ENCODE measurements at regions not wholly inside any gene's neighbourhood (a gene's known extent, or its start where the extent isn't known, plus 50 kb on each side); places are given as distances from the start of the nearest gene placed in this dataset.
"Not testable (repeated sequence)": the region's sequence is repeated elsewhere in the genome, so short reads cannot be mapped to it uniquely, and the experiment has no call there.

DNA sequence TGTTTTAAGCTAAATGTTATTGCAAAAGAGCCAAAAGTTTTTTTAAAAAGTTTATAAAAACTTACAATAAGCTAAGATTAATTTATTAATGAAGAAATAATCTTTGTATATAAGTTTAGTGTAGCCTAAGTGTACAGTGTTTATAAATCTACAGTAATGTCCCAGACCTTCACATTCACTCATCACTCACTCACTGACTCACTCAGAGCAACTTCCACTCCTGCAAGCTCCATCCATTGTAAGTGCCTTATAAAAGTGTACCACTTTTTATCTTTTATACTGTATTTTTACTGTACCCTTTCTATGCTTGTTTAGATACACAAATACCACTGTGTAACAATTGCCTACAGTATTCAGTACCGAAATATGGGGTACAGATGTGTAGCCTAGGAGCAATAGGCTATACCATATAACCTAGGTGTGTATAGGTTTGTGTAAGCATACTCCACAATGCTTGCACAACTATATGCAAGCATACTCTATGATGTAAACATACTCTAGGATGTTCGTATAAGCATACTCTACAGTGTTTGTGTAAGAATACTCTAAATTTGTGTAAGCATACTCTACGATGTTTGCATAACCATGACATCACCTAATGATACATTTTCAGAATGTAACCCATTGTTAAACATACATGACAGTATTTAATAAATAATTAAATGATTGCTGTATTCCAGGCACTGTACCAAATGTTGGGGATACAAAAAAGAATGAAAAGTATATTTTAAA, 953.0 kb downstream of the KCNA4 start:
- FAIRE-seq (no peak), DNase-seq (ENCODE audit: low spot score) (no peak)

DNA sequence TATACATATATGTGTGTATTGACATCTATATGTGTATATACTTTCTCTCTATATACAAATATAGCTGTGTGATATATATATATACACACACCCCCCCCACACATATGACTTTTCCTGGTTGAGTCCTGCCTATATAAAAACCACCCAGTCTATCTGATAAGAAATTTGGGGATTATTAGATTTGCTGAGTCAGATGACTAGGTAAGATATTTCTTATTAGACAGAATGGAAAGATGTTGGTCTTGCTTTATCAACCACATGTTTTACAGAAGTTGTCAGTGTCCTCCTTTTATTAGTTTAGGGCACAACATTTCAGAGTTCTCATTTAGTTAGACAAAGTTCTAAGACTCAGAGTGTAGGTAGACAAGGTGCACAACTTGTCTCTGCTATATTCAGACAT, 953.3 kb downstream of the METTL15 start:
- DNase-seq (ENCODE audit: low spot score): no peak
- no peak for FAIRE-seq

DNA sequence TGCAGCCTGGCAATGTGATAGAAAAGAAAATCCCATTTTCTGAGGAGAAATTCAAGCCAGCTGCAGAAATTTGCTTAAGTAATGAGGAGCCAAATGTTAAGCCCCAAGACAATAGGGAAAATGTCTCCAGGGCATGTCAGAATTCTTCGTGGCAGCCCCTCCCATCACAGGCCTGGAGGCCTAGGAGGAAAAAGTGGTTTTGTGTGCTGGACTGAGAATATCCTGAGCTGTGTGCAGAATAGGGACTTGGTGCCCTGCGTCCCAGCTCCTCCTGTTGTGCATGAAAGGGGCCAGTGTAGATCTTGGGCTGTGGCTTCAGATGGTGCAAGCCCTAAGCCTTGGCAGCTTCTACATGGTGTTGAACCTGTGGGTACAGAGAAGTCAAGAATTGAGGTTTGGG, 948.3 kb downstream of the METTL15 start:
- DNase-seq (ENCODE audit: low spot score); FAIRE-seq: not testable (repeated sequence)

DNA sequence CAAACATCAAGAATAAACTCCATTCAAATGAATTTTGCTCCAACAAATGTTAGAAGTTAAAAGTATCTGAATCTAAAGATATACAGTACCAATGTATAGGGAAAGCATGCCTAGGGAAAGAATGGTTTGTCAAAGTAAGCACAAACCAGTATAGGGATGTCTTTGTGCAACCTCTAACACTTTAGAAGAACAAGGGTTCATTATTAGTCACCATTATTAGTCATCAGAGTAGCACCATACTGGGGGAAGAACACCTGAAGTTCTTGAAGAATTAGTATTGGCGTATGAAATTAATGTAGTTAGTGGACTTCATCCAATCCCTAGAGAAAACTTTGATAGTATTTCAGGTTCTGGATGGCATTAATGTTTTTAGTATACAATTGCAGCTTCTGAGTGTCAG, 943.7 kb downstream of the METTL15 start:
- no peak for DNase-seq (ENCODE audit: low spot score)

DNA sequence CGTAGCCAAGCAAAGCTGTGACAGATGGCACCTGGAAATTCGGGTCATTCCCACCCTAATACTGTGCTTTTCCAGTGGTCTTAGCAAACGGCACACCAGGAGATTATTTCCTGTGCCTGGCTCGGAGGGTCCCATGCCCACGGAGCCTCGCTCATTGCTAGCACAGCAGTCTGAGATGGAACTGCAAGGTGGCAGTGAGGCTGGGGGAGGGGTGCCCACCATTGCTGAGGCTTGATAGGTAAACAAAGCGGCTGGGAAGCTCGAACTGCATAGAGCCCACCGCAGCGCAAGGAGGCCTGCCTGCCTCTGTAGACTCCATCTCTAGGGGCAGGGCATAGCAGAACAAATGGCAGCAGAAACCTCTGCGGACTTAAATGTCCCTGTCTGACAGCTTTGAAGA, 942.8 kb downstream of the METTL15 start:
- DNase-seq (ENCODE audit: low spot score); FAIRE-seq: not testable (repeated sequence)

More for the DNA sequence above, 943.7 kb downstream of the METTL15 start:
- no peak for FAIRE-seq

DNA sequence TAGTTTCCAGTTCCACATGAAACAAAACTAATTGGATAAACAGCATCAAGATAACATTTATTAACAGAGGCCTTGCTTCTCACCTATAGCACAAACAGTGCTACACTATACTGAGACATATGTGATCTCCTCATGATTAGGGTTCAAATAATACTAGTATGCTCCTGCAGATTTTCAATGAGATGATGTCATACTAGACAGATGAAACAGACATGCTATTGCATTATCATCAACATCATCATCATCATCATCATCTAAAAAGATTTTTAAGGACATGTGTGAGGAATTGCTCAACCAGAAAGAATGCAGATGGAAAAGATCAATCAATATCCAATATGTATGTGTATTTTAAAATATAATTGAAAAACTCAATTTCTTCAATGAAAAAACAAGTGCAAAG, 932.3 kb downstream of the METTL15 start:
- no peak for DNase-seq (ENCODE audit: low spot score)
- no peak for FAIRE-seq

DNA sequence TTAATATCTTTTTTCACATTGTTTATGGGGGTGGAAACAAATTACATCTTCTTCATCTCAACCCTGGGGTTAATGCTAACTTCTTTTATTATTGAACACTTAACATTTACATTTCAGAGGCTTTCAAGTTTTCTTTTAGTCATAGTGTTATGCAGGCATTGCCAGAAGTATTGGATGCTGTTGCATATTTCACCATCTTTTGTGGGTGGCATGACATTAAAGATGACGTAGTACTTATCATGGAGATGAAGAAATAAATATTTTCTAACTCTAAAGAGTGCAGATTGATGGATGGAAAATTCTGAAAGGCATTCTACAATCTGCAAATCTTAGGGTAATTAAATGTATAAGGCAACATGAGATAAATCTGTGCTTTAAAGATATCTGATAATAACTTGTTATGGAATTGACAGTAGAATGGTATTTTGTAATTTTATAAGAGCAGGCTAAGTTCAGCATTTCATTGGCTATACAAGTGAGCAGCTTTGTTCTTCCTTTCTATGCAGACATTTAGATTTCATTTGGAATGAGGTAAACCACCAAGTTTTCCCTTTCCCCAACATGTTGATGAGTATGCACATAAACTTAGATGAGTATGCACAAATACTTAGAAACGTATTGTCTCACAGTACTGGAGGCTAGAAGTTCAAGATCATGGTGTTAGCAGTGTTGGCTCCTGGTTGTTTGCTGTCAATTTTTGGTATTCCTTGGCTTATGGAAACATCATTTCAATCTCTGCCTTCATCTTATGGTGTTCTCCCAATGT, 924.4 kb downstream of the METTL15 start:
- no peak for DNase-seq (ENCODE audit: low spot score)
- no peak for FAIRE-seq

DNA sequence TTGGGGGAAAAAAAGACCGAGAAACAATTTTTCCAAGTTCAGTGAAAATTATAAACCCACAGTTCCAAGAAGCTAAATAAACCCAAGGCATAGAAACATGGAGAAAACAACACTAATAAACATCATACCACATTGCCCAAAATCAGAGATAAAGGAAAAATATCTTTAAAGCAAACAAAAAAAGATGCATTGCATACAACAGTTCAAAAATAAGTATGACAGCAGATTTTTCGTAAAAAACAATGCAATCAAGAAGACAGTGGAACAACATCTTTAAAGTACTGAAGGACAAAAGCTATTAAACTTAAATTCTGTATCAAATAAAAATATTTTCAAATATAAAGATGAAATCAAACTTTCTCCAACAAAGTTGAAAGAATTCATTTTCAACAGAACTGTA, 921.3 kb downstream of the METTL15 start:
- no peak for FAIRE-seq

DNA sequence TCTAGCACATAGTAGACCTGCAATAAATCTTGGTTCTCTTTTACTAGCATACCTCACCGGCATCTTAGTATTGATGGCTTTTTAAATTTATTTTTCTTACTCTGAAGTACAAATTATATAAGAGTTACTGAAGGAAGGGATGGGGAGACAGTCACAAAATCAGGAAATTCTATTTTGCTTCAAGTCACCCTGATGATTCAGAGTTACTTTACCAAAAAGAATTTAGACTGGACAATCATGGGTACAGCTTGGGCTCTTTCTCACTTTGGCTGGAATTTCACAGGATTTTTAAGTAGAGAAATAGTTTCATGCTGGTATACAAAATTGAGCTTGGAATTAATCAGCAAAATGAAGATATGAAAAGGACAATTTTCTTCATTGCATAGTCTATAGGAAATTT, 919.2 kb downstream of the METTL15 start:
- FAIRE-seq (no peak), DNase-seq (ENCODE audit: low spot score) (no peak)

More for the DNA sequence above, 921.3 kb downstream of the METTL15 start:
- DNase-seq (ENCODE audit: low spot score): no peak

DNA sequence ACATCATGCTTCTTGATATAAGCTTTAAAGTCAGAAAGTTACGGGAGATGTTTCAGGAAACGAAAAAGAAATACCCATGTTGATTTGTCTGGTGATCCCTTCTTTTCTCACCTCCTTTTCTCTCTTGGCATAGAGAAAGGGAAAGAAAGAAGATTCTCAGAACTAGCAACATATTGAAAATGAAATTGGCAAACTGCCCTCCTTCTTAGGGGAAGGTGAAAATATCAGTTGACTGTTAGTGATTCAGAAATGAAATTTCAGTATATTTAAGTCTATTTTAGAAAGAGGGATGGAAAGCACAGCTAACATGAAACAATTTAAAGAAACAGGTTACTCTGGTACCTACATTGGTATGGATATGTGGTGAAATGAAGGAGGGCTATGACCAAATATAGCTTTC, 918.1 kb downstream of the METTL15 start:
- DNase-seq (ENCODE audit: low spot score): no peak
- FAIRE-seq: no peak

DNA sequence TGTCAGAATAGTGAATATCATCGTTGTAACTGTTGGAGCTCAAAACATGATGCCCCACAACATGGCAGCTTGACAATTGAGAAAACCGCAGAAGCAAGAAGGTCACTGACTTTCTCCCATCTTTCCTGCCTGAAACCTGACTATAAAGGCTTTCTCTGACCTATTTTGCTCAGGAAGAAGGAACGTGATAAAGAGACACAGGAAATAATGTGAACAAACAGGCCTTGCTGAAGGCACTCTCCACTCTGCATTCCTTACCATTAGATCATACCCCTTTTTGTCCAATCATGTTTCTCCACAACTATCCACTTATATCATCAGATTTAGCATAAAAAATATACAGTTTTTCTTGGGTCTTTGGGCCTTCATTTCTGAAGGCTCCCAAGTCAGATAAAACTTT, 916.8 kb downstream of the METTL15 start:
- FAIRE-seq: no peak

DNA sequence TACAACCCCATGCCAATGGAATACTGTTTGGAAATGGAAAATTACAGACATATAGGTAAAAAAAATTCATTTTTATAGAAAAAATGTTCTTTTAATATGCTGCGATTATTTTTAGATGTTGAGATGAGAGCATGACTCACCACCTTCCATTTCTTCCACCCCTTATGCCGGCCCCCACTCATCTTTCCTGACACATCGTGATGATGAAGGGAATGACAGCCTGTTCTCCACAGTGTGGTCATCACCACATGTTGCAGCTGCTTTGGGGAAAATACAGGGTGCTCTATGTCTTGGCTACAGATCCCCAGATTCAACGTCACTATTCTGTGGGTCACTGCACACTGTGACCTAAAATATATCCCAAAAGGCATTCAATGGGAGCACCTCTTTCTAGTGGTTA, 916.2 kb downstream of the METTL15 start:
- FAIRE-seq (no peak), DNase-seq (ENCODE audit: low spot score) (no peak)

More for the DNA sequence above, 916.8 kb downstream of the METTL15 start:
- DNase-seq (ENCODE audit: low spot score): no peak

DNA sequence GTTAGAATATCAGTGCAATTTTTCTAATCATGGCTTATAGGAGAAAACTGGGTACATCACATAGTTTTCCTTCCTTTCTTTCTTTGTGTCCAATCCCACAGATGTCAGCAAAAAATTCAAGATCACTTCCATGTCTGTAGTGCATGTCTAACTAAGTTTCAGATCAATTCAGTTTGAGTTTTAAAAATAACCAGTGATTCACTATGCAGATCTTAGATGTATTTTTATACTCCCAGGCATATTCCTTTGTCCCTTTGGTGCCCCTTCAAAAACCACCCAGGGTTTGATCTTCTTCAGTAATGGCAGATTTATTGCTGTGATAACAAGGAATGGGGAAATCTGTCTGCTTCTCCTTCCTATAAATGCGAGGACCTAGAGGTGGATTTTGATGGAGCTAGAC, 915.6 kb downstream of the METTL15 start:
- no peak for FAIRE-seq

DNA sequence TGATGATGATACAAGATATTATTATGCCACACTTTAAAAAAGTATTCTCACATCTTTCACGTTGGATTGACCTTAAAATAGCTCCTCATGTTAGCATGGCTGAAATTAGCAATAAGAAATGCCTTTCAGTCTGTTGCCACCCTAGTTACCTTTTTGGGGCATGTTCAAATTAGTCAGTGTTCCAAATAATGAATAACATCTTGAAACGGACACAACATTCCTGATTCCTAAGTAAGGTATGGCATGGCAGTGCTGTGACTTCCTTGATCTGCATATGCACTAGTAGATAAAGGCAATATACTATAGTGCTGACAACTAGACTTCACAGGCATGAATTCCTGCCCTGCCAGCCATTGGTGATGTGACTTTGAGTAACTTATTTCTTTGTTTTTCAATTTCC, 914.5 kb downstream of the METTL15 start:
- DNase-seq (ENCODE audit: low spot score) (no peak), FAIRE-seq (no peak)

More for the DNA sequence above, 915.6 kb downstream of the METTL15 start:
- no peak for DNase-seq (ENCODE audit: low spot score)

DNA sequence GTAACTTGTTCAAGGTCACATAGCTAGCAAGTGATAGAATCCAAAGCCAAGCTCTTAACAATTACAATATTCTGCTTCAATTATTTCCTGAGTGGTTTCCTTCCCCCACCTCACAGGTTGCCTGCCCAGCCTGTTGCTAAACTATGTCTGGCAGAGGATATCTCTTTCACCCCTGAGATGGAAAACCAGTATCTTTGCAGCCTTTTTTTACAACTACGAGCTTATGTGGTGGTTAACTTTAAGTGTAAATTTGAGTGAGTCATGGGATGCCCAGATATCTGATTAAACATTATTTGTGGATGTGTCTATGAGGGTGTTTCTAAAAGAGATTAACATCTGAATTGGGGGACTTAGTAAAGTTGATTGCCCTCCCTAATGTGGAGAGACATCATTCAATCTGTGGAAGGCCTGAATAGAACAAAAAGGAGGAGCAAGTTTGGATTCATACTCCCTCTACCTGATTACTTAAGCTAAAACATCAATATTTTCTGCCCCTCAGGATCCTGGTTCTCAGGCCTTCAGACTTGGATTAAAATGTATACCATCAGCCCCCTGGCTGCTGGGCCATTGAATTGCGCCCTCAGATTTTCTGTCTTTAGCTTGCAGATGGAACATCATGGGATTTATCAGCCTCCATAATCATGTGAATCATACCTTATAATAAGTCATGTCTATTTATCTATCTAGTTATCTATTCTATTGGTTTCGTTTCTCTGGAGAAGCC, 911.9 kb downstream of the METTL15 start:
- DNase-seq (ENCODE audit: low spot score) (peak; percentile 7), FAIRE-seq (no peak)

DNA sequence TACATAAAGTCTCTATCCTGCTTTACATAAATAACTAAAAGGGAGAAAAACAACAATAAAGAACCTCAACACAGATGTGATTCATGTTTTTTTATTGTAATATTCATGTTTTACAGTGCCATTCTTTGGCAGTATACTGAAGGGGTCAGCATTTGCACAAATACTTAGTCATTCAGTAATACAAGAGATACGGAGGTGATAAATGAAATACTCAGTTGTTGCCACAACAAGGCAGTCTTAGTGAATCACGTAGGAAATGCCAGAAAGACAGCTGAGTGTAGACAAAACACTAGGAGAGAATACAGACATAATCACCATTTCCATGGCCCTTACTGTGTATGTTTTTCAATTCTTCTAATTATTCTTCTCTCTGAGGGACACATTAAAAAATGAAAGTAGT, 910.4 kb downstream of the METTL15 start:
- DNase-seq (ENCODE audit: low spot score): peak; percentile 60
- FAIRE-seq: no peak

DNA sequence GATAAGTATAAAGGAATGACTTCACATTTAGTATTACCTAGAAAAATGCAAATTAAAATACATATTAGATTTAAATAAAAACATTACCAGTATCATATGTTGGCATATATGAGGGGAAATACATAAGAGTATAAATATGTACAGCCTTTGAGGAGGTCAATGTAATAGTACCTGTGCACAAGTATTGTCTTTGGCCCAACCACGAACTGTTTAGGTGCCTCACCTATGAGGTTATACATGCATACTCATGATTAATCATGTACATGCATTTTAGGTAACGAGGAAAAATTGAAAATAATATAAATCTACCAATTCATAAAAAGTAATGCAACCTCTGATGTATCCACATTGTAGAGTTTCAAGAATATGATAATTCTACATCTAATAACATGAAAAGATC, 909.8 kb downstream of the METTL15 start:
- DNase-seq (ENCODE audit: low spot score) (no peak), FAIRE-seq (no peak)

DNA sequence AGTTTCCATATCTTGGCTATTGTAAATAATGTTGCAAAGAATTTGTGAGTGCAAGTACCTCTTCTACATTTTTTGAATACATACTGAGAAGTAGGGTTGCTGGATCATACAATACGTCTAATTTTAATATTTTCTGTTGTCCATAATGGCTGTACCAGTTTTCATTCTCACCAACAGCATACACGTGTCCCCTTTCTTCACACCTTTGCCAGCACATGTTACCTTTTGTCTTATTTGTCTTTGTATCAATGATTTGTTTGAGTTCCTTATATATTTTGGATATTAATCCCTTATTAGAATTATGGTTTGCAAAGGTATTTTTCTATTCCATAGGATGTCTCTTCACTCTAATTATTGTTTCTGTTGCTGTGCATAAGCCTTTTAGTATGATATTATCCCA, 904.3 kb downstream of the METTL15 start:
- FAIRE-seq (no peak), DNase-seq (ENCODE audit: low spot score) (no peak)

DNA sequence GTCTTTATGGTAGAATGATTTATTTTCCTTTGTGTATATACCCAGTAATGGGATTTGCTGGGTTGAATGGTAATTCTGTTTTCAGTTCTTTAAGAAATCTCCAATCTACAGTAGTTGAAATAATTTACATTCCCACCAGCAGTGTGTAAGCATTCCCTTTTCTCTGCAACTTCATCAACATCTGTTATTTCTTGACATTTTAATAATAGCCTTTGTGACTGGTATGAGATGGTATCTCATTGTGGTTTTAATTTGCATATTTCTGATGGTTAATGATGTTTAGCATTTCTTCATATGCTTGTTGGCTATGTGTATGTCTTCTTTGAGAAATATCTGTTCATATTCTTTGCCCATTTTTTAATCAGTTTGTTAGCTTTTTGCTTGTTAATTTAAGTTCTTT, 901.2 kb downstream of the METTL15 start:
- no peak for FAIRE-seq
- no peak for DNase-seq (ENCODE audit: low spot score)

DNA sequence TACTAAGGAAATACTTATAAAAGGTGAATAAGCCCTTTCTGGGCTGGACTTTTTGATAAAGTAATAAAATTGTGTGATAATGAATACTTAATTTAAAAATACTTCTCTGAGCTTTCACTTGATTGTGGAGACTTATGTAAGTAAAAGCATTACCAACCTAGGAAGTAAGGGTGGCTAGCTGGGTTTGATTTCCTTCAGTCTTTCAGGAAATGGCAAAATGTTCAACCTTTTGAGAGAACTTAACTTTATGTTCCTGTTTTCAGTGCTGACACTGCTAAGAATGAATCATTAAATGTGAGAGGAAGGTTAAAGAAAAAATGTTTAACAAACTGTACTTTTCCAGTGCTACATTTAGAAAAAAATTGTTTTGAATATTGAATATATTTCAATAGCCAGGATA, 900.3 kb downstream of the METTL15 start:
- DNase-seq (ENCODE audit: low spot score) (no peak), FAIRE-seq (no peak)

DNA sequence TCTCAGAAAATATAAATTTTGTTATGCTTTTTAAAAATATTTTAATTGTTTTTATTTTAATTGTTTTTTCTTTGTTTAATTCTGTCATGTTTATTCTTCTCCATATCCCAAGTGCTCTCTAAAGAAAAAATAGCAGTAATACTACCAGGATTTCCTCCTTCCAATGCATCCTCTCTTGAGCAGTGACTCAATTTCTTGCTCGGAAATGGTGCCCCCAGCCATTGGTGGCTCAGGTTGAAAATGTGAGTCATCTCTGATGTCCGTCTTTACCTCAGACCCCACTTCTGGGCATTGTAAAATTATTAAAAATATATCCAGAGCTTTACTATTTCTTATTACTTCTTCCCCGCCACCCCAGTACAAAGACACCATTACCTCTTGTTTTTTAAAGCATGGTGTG, 898.5 kb downstream of the METTL15 start:
- DNase-seq (ENCODE audit: low spot score) (no peak), FAIRE-seq (no peak)

DNA sequence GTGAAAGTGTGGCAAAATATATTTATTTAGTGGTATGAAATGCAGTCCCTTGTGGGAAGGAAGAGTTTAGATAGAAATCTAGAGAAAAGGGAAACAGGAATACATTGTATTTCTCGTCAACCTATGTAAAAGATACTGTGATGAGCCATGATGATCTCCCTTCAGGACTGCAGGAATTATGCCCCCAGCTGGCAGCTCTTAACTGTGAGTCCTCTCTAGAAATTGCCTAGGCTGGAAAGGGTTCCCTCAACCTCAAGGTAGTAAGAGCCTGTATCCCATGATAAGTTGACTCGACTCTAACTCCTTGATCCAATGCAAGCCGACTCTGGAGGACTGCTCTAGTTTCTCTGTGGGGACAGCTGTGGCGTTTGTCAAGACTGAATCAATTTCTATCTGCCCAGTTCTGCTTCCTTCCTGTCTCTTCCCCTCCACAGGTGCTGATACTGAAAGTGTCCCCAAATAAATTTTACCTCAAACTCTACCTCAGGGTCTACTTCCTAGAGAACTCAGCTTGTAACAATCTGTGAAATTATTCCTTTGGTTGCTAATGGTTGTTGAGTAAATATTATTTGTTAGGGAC, 897.3 kb downstream of the METTL15 start:
- no peak for FAIRE-seq
- DNase-seq (ENCODE audit: low spot score): no peak
